ENCODE measurements at regions not wholly inside any gene's neighbourhood (a gene's known extent, or its start where the extent isn't known, plus 50 kb on each side); places are given as distances from the start of the nearest gene placed in this dataset.

GRCh38 chr7:98509836-98510235, 107.2 kb upstream of the NPTX2 start:
- TF ChIP-seq EZH2 (IDR thresholded peaks at IDR 0.05; ENCODE audit: low read depth) (no peak), CTCF (conservative IDR thresholded peaks at IDR 0.05) (no peak)
